Upper lobe of right lung (tissue), 1 donor: ENCODE measurements at regions not wholly inside any gene's neighbourhood (a gene's known extent, or its start where the extent isn't known, plus 50 kb on each side); places are given as distances from the start of the nearest gene placed in this dataset.
"Not testable (repeated sequence)": the region's sequence is repeated elsewhere in the genome, so short reads cannot be mapped to it uniquely, and the experiment has no call there.

ENCODE experiments used
- ATAC-seq: fragments of 200-7000 bp; cut with Tn5 transposase; one replicate; pipeline ENCODE4 v1.9.1; 2020; ENCODE audit warnings: mild to moderate bottlenecking, moderate library complexity
- DNase-seq: peaks from one replicate; pipeline ENCODE4 v3.0.0-alpha.2; 2020
- H3K27ac ChIP-seq: fragments of 200-600 bp; one replicate; pipeline ENCODE4 v1.8.0; 2022
- H3K27me3 ChIP-seq: fragments of 200-600 bp; one replicate; pipeline ENCODE4 v1.8.0; 2022; ENCODE audit warnings: mild to moderate bottlenecking
- H3K36me3 ChIP-seq: fragments of 200-600 bp; one replicate; pipeline ENCODE4 v1.8.0; 2022
- H3K4me1 ChIP-seq: fragments of 200-600 bp; one replicate; pipeline ENCODE4 v1.8.0; 2022
- H3K4me3 ChIP-seq: fragments of 200-600 bp; one replicate; pipeline ENCODE4 v1.8.0; 2022; ENCODE audit warnings: mild to moderate bottlenecking
- H3K9me3 ChIP-seq: fragments of 200-600 bp; one replicate; pipeline ENCODE4 v1.8.0; 2022
- intact Hi-C: fragments of 100-400 bp; cut with DNase I; formaldehyde crosslinking; loops from one replicate; pipeline ENCODE4 v1.11.0; 2022
- TF ChIP-seq, protein P1 (sequence below): fragments of 200-600 bp; IDR thresholded peaks from one replicate; pipeline ENCODE4 v1.8.0; 2022; ENCODE audit warnings: antibody characterized with exemption
- donor health status: DM: no; HTN: yes; CAD: no; lungs with severe emphysema.

DNA sequence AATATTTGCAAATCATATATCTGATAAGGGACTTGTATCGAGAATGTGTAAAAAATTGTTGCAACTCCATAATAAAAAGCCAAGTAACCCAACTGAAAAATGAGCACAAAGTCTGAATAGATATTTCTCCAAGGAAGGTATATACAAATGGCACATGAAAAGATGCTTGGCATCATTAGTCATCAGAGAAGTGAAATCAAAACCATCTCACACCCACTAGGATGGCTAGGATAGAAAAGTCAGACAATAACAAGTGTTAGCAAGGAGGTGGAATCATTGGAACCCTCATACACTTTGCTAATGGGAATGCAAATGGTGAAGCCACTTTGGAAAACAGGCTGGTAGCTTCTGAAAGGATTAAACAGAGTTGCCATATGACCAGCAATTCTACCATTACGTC, 182.7 kb downstream of the ERCC6L2 start:
- intact Hi-C loops: no loop called here
- no peaks in the 10 kb centered on the region for H3K9me3 ChIP-seq
- H3K4me1 ChIP-seq: peaks cover 8% of the 10 kb centered on the region
- no peaks in the 10 kb centered on the region for H3K27me3 ChIP-seq
- no peak for ATAC-seq
- TF ChIP-seq, protein P1, sequence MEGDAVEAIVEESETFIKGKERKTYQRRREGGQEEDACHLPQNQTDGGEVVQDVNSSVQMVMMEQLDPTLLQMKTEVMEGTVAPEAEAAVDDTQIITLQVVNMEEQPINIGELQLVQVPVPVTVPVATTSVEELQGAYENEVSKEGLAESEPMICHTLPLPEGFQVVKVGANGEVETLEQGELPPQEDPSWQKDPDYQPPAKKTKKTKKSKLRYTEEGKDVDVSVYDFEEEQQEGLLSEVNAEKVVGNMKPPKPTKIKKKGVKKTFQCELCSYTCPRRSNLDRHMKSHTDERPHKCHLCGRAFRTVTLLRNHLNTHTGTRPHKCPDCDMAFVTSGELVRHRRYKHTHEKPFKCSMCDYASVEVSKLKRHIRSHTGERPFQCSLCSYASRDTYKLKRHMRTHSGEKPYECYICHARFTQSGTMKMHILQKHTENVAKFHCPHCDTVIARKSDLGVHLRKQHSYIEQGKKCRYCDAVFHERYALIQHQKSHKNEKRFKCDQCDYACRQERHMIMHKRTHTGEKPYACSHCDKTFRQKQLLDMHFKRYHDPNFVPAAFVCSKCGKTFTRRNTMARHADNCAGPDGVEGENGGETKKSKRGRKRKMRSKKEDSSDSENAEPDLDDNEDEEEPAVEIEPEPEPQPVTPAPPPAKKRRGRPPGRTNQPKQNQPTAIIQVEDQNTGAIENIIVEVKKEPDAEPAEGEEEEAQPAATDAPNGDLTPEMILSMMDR: no peak
- no peaks in the 10 kb centered on the region for H3K36me3 ChIP-seq
- H3K27ac ChIP-seq: no peak overlapping the region
- no peak overlapping the region for H3K4me3 ChIP-seq
- DNase-seq: no peak

DNA sequence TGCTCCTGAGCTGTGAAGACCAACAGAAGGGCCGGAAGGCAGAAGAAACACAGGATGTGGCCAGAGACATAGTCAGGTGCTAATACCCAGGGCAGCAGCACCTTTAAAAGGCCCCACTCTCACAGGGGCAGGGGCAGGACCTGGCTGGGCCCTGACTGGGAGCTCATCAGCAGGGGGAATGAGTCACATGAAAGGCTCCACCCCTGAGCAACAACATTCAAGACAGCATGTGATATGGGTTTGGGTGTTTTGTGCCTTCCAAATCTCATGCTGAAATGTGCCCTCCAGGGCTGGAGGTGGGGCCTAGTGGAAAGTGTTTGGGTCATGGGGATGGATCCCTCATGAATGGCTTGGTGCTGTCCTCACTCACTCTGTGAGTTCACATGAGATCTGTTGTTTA, 181.7 kb downstream of the ERCC6L2 start:
- Histone ChIP-seq H3K9me3 (no peaks in the 10 kb centered on the region), H3K27me3 (no peaks in the 10 kb centered on the region), H3K4me3 (no peak overlapping the region), H3K4me1 (peaks cover 8% of the 10 kb centered on the region), H3K27ac (no peak overlapping the region), H3K36me3 (no peaks in the 10 kb centered on the region)
- DNase-seq (no peak), ATAC-seq (no peak)
- TF ChIP-seq, protein P1: no peak
- intact Hi-C loops: no loop called here

DNA sequence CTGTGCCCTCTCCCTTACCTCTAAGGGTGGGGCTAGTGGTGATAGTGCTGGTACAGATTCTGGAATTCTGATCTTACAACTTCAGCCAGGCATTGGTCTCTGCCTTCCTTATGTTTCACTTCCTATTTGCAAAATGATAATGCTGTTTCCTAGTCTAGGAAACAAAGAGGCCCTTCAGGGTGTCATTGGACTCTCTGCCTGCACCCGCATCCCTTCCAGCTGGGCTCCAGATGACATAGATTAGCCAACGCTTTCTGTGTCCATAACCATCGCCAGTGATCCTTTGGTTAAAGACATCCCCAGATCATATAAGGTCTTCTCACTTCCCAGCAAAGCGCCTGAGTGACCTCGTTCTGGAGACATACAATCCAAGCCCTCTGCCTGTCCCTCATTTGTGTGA, 180.7 kb downstream of the ERCC6L2 start:
- H3K36me3 ChIP-seq: no peaks in the 10 kb centered on the region
- no peaks in the 10 kb centered on the region for H3K27me3 ChIP-seq
- no peak for DNase-seq
- H3K27ac ChIP-seq: no peak overlapping the region
- no peaks in the 10 kb centered on the region for H3K9me3 ChIP-seq
- no peak overlapping the region for H3K4me3 ChIP-seq
- peaks cover 2% of the 10 kb centered on the region for H3K4me1 ChIP-seq
- no peak for ATAC-seq
- intact Hi-C loops: no loop called here
- TF ChIP-seq, protein P1: no peak

DNA sequence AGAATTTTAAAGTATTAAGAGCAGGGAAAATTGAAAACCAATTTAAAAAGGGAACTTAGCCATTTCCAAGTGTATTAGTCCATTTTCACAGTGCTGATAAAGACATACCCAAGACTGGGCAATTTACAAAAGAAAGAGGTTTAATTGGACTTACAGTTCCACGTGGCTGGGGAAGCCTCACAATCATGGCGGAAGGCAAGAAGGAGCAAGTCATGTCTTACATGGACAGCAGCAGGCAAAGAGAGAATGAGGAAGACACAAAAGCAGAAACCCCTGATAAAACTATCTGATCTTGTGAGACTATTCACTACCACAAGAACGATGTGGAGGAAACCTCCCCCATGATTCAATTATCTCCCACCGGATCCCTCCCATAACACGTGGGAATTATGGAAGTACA, 178.8 kb downstream of the ERCC6L2 start:
- H3K27me3 ChIP-seq, H3K9me3 ChIP-seq, intact Hi-C loops, H3K36me3 ChIP-seq, H3K4me3 ChIP-seq, H3K4me1 ChIP-seq, ATAC-seq, H3K27ac ChIP-seq, DNase-seq: not testable (repeated sequence)

DNA sequence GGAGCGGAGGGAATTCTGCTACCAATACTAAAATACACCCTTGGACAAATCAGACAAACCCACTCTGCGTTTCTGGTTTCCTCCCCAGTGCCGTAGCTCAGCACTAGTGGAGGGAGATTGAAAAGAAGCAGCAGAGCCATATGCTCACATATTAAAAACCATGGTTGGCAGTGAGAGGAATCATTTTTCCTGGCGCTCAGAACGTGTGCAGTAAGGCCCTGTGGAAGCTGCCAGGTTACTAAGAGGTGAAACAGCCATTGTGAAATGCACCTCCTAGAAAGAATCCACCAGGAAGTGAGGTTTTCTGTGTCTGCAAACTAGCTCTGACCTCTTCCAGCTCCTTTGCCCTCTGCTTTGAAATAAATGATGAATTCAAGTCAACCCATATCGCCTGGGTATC, 177.2 kb downstream of the ERCC6L2 start:
- TF ChIP-seq, protein P1: no peak
- H3K9me3 ChIP-seq: no peaks in the 10 kb centered on the region
- no peak overlapping the region for H3K4me3 ChIP-seq
- no peaks in the 10 kb centered on the region for H3K4me1 ChIP-seq
- no peak overlapping the region for H3K27ac ChIP-seq
- DNase-seq (no peak), ATAC-seq (no peak)
- intact Hi-C loops: no loop called here
- H3K27me3 ChIP-seq: no peaks in the 10 kb centered on the region
- H3K36me3 ChIP-seq: no peaks in the 10 kb centered on the region

DNA sequence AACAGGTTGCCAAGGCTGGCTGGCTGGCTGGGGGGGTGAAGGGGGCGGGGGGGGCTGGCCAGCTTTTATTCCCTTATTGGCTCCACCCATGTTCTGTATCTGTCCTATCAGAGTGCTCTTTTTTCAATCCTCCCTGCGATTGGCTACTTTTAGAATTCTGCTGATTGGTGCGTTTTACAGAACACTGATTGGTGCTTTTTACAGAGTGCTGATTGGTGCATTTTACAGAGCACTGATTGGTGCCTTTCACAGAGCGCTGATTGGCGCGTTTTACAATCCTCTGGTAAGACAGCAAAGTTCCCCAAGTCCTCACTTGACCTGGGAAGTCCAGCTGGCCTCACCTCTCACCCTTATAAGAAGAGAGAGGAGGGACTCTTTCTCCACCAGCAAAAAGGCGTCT, 175.9 kb downstream of the ERCC6L2 start:
- H3K4me1 ChIP-seq: no peaks in the 10 kb centered on the region
- TF ChIP-seq, protein P1: no peak
- intact Hi-C loops: no loop called here

More for the DNA sequence above, 175.9 kb downstream of the ERCC6L2 start:
- Histone ChIP-seq H3K4me3 (no peak overlapping the region), H3K36me3 (no peaks in the 10 kb centered on the region), H3K9me3 (no peaks in the 10 kb centered on the region), H3K27ac (no peak overlapping the region), H3K27me3 (no peaks in the 10 kb centered on the region)
- no peak for ATAC-seq
- no peak for DNase-seq
